Adrenal gland (tissue), 9 donors: ENCODE measurements at regions not wholly inside any gene's neighbourhood (a gene's known extent, or its start where the extent isn't known, plus 50 kb on each side); places are given as distances from the start of the nearest gene placed in this dataset.
A peak's percentile ranks its signal among the peaks of the same experiment; 100 is the strongest.
"Not testable (repeated sequence)": the region's sequence is repeated elsewhere in the genome, so short reads cannot be mapped to it uniquely, and the experiment has no call there.

Experiments
- DNase-seq, 7 donors: peaks; one replicate each; pipeline ENCODE4 v3.0.0-alpha.2; 2019 to 2020
- H3K27ac ChIP-seq, 5 donors: fragments of 200-600 bp; sonication (generic) in 4 of 5; 1 replicate in 3 of 5; 2 replicates in 2 of 5; pipeline versions ENCODE4 v1.5.1 to v1.8.0; 2016 to 2020; ENCODE audit warnings: mild to moderate bottlenecking in 1 of 5
- H3K27me3 ChIP-seq: fragments of 200-600 bp; 2 replicates; pipeline ENCODE4 v1.8.0; 2021
- H3K36me3 ChIP-seq, 2 donors: fragments of 200-600 bp; replicated peaks in 1 of 2; 1 replicate in 1 of 2; 2 replicates in 1 of 2; pipeline versions ENCODE4 v1.5.1 to v1.8.0; 2018 to 2022
- H3K4me1 ChIP-seq, 2 donors: fragments of 200-600 bp; replicated peaks in 1 of 2; 1 replicate in 1 of 2; 2 replicates in 1 of 2; pipeline versions ENCODE4 v1.5.1 to v1.8.0; 2018 to 2021
- H3K4me3 ChIP-seq, 4 donors: fragments of 200-600 bp; sonication (generic) in 3 of 4; one replicate each; pipeline ENCODE4 v1.5.1; 2016 to 2018
- H3K9me3 ChIP-seq, 3 donors: fragments of 200-600 bp; sonication (generic) in 1 of 3; replicated peaks in 1 of 3; 1 replicate in 2 of 3; 2 replicates in 1 of 3; pipeline versions ENCODE4 v1.5.1 to v1.8.0; 2016 to 2021
- WGBS, 4 donors: extraction: QIAGEN DNeasy Blood & Tissue Kit in 2 of 4; methylation state at CpG; one replicate each; pipeline versions ENCODE4 v1.1.5 to v1.1.7; 2013 to 2017; 5-methylcytosine and 5-hydroxymethylcytosine counted together
- intact Hi-C, 2 donors: fragments of 100-400 bp; cut with DNase I; formaldehyde crosslinking; loops; one replicate each; pipeline versions ENCODE4 v1.14.1 to v1.15.0; 2022 to 2023
- donor health status: healthy with polysubstance abuse.
- donor health status: Bipolar disorder and iron deficiency.
- donor health status: DM: yes; HTN: yes; CAD: no.
- donor health status: DM: no; HTN: no; CAD: no.
- donor health status: DM: no; HTN: no; CAD: no.

GRCh38 chr7:72266-73057, 119.9 kb upstream of the FAM20C start:
- H3K27me3 ChIP-seq, H3K9me3 ChIP-seq, DNase-seq, intact Hi-C loops, H3K4me3 ChIP-seq, H3K4me1 ChIP-seq, H3K36me3 ChIP-seq: not testable (repeated sequence)
- WGBS, 4 donors: 65 to 78% (median 73%) methylated on average over 11 to 17 of the region's 17 CpGs
- peak overlapping the region in 1 of 5 donors; percentile 29 for H3K27ac ChIP-seq

- WGBS, 4 donors: 75 to 100% methylated on average over 1 of the region's 5 CpGs; no CpG with 5 or more reads in 2 of the 4 donors
These were observed 119.4 kb upstream of the FAM20C start for GRCh38 chr7:73058-73331.

GRCh38 chr7:74008-74540, 118.3 kb upstream of the FAM20C start:
- DNase-seq, H3K9me3 ChIP-seq, H3K27ac ChIP-seq, H3K4me1 ChIP-seq, intact Hi-C loops, H3K4me3 ChIP-seq, H3K36me3 ChIP-seq, H3K27me3 ChIP-seq: not testable (repeated sequence)
- 47 to 58% (median 50%) methylated on average over 2 to 4 of the region's 4 CpGs for WGBS, 4 donors

More at GRCh38 chr7:73058-73331, 119.4 kb upstream of the FAM20C start:
- H3K27ac ChIP-seq, H3K4me1 ChIP-seq, H3K27me3 ChIP-seq, H3K36me3 ChIP-seq, DNase-seq, H3K4me3 ChIP-seq, intact Hi-C loops, H3K9me3 ChIP-seq: not testable (repeated sequence)

DNA sequence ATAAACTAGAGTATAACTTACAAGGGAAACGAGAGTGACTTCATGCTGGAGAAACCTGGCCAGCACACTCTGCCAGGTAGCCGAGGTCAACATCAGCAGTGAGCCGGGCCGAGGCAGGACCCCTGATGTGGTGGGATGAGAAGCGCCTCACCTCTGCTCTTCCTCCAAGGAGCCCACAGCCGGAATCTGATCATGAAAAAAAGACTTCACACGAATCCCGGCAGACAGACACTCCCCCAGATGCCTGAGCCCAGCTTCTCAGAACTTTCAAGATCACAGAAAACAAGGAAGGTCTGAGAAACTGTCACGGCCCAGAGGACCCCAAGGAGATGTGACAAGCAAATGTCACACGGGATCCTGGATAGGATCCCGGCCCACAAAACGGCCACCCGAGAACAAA, 116.9 kb upstream of the FAM20C start:
- H3K36me3 ChIP-seq, H3K27me3 ChIP-seq, H3K27ac ChIP-seq, intact Hi-C loops, H3K9me3 ChIP-seq, H3K4me3 ChIP-seq, H3K4me1 ChIP-seq: not testable (repeated sequence)
- DNase-seq: peak in 1 of 7 donors; percentile 7
- WGBS, 4 donors: 80 to 91% (median 87%) methylated on average over 8 to 13 of the region's 13 CpGs

DNA sequence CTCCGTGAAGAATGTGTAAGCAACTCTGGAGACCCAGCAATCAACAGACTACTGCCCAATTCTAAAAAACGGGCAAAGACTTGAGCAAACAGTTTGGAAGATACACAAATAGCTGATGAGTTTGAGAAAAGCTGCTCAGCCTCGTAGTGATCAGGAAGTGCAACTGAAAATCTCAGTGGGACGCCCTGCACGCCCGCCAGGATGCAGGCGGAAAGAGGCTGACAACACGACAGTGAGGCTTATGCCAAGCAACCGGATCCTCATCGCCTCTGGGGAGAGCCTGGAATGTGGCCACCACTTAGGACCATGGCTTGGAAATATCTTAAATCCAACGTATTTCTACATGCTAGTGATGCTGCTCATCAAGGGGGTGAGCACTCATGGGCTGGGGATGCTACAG, 116.2 kb upstream of the FAM20C start:
- DNase-seq, H3K27me3 ChIP-seq, H3K27ac ChIP-seq, H3K9me3 ChIP-seq, intact Hi-C loops, H3K36me3 ChIP-seq, H3K4me3 ChIP-seq, H3K4me1 ChIP-seq: not testable (repeated sequence)
- WGBS, 4 donors: 70 to 100% methylated on average over 1 to 8 of the region's 11 CpGs; no CpG with 5 or more reads in 2 of the 4 donors

- H3K4me3 ChIP-seq, H3K9me3 ChIP-seq, DNase-seq, intact Hi-C loops, H3K27ac ChIP-seq, H3K4me1 ChIP-seq, H3K27me3 ChIP-seq, H3K36me3 ChIP-seq: not testable (repeated sequence)
- WGBS, 4 donors: 30 to 65% (median 53%) methylated on average over 6 to 8 of the region's 11 CpGs
These were observed 115.5 kb upstream of the FAM20C start for GRCh38 chr7:76829-77395.

GRCh38 chr7:78862-79261, 113.5 kb upstream of the FAM20C start:
- H3K4me1 ChIP-seq, H3K27ac ChIP-seq, H3K36me3 ChIP-seq, intact Hi-C loops, H3K4me3 ChIP-seq, H3K9me3 ChIP-seq, H3K27me3 ChIP-seq: not testable (repeated sequence)
- 91 to 100% (median 98%) methylated on average over 2 to 5 of the region's 7 CpGs; no CpG with 5 or more reads in 1 of the 4 donors for WGBS, 4 donors
- peak in 1 of 7 donors; percentile 2 for DNase-seq

DNA sequence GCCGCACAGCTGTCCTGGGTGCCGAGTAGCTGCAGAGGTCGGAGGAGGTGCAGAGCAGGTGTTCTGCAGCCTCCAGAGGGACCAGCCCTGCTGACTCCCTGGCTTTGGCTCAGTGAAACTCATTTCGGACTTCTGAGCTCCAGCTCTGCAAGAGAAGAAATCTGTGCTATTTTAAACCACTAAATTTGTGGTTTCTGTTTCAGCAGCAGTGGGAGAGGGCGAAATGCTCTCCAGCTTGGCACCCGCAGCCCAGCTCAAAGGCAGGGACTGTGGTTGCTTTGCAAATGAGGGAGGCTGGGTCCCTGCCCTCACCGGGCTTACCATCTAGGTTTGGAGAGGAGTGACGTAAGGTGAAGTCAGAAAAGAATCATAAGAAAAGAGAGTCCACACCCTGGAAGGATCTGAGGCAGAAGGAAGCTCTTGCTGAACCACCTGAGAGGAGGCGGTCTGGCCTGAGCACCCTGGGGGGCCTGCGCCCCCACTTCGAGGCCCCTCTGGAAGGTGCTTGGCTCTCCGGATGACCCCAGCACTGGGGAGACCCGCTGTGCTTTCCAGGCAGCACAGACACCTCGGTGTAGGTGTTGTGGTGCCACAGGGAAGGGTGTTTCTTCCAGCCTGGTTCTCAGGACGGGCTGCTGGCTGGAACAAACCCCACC, 112.8 kb upstream of the FAM20C start:
- H3K9me3 ChIP-seq, H3K36me3 ChIP-seq, H3K4me1 ChIP-seq, H3K27ac ChIP-seq, intact Hi-C loops, H3K27me3 ChIP-seq, H3K4me3 ChIP-seq, DNase-seq: not testable (repeated sequence)
- 68 to 83% (median 80%) methylated on average over 5 to 13 of the region's 15 CpGs for WGBS, 4 donors
